GM12878 (cell line): ENCODE measurements at regions not wholly inside any gene's neighbourhood (a gene's known extent, or its start where the extent isn't known, plus 50 kb on each side); places are given as distances from the start of the nearest gene placed in this dataset.

ENCODE experiments used
- CBFB ChIP-seq: IDR thresholded peaks from 2 replicates; pipeline ENCODE4 v1.6.1; 2016; ENCODE audit warnings: antibody characterized with exemption, low read depth
- CTCF ChIP-seq, 3 experiments: IDR thresholded peaks in 2 of 3; conservative IDR thresholded peaks in 1 of 3; 2 replicates each; pipeline ENCODE4 v1.5.1; 2011; ENCODE audit warnings: low read depth in 3 of 3, low read length in 3 of 3, mild to moderate bottlenecking in 3 of 3, control low read depth in 2 of 3, moderate library complexity in 2 of 3, inconsistent platforms in 1 of 3, mixed read lengths in 1 of 3; ENCODE audit not compliant: control insufficient read depth in 2 of 3, insufficient read depth in 1 of 3; ENCODE audit errors: extremely low read depth in 1 of 3
- EP300 ChIP-seq, 2 experiments: fragments of 150-350 bp in 1 of 2; IDR thresholded peaks; 2 replicates each; pipeline ENCODE4 v1.6.1; 2011 to 2012; ENCODE audit warnings: low read depth in 2 of 2, low read length in 2 of 2, borderline replicate concordance in 1 of 2, improper control_type of control experiment in 1 of 2, inconsistent platforms in 1 of 2; ENCODE audit not compliant: control insufficient read depth in 1 of 2
- GABPA ChIP-seq: IDR thresholded peaks from 2 replicates; pipeline ENCODE4 v1.6.1; 2014; ENCODE audit warnings: antibody characterized with exemption, low read depth, mild to moderate bottlenecking, inconsistent platforms
- HCFC1 ChIP-seq: fragments of 150-350 bp; IDR thresholded peaks from 2 replicates; pipeline ENCODE4 v1.6.1; 2014; ENCODE audit warnings: low read length
- HDAC2 ChIP-seq: fragments of 200-600 bp; sonication (generic); IDR thresholded peaks from 2 replicates; pipeline ENCODE4 v1.6.1; 2017
- MAX ChIP-seq: IDR thresholded peaks from 2 replicates; pipeline ENCODE4 v1.6.1; 2012; ENCODE audit warnings: low read depth, low read length, improper control_type of control experiment
- POLR2A ChIP-seq: IDR thresholded peaks from 2 replicates; pipeline ENCODE4 v1.6.1; 2011; ENCODE audit warnings: low read depth, mild to moderate bottlenecking, low read length
- POLR2AphosphoS5 ChIP-seq: IDR thresholded peaks from 2 replicates; pipeline ENCODE4 v1.6.1; 2011; ENCODE audit warnings: mild to moderate bottlenecking, low read length, inconsistent platforms
- RAD21 ChIP-seq: IDR thresholded peaks from 2 replicates; pipeline ENCODE4 v1.6.1; 2011; ENCODE audit warnings: mild to moderate bottlenecking, low read depth, low read length, moderate library complexity; ENCODE audit not compliant: insufficient read depth
- SIN3A ChIP-seq: IDR thresholded peaks from 2 replicates; pipeline ENCODE4 v1.6.1; 2012; ENCODE audit warnings: low read depth, low read length, improper control_type of control experiment
- TF ChIP-seq, protein P1 (sequence below): fragments of 450-650 bp; IDR thresholded peaks from 2 replicates; pipeline ENCODE4 v1.6.1; 2017; ENCODE audit warnings: mild to moderate bottlenecking, moderate library complexity

- no peak for TF ChIP-seq SIN3A
- no peak for TF ChIP-seq HDAC2
- TF ChIP-seq CTCF (IDR thresholded peaks at IDR 0.05 in 2 of 3, conservative IDR thresholded peaks at IDR 0.05 in 1 of 3; ENCODE audit: control insufficient read depth in 2 of 3, extremely low read depth in 1 of 3, insufficient read depth in 1 of 3, low read depth in 3 of 3, low read length in 3 of 3), result no peak
- TF ChIP-seq HCFC1, result no peak
- TF ChIP-seq, protein P1, sequence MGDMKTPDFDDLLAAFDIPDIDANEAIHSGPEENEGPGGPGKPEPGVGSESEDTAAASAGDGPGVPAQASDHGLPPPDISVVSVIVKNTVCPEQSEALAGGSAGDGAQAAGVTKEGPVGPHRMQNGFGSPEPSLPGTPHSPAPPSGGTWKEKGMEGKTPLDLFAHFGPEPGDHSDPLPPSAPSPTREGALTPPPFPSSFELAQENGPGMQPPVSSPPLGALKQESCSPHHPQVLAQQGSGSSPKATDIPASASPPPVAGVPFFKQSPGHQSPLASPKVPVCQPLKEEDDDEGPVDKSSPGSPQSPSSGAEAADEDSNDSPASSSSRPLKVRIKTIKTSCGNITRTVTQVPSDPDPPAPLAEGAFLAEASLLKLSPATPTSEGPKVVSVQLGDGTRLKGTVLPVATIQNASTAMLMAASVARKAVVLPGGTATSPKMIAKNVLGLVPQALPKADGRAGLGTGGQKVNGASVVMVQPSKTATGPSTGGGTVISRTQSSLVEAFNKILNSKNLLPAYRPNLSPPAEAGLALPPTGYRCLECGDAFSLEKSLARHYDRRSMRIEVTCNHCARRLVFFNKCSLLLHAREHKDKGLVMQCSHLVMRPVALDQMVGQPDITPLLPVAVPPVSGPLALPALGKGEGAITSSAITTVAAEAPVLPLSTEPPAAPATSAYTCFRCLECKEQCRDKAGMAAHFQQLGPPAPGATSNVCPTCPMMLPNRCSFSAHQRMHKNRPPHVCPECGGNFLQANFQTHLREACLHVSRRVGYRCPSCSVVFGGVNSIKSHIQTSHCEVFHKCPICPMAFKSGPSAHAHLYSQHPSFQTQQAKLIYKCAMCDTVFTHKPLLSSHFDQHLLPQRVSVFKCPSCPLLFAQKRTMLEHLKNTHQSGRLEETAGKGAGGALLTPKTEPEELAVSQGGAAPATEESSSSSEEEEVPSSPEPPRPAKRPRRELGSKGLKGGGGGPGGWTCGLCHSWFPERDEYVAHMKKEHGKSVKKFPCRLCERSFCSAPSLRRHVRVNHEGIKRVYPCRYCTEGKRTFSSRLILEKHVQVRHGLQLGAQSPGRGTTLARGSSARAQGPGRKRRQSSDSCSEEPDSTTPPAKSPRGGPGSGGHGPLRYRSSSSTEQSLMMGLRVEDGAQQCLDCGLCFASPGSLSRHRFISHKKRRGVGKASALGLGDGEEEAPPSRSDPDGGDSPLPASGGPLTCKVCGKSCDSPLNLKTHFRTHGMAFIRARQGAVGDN, result no peak
- TF ChIP-seq CBFB, result no peak
- TF ChIP-seq EP300 (IDR thresholded peaks at IDR 0.05; ENCODE audit: borderline replicate concordance in 1 of 2, control insufficient read depth in 1 of 2, low read depth in 2 of 2, low read length in 2 of 2), result no peak
- no peak for TF ChIP-seq POLR2A
- no peak for TF ChIP-seq RAD21
- no peak for TF ChIP-seq POLR2AphosphoS5
- TF ChIP-seq MAX, result no peak
- TF ChIP-seq GABPA, result no peak
Observed at GRCh38 chr14:53491256-53491883, 338.2 kb upstream of the DDHD1 start.
